ENCODE measurements at regions not wholly inside any gene's neighbourhood (a gene's known extent, or its start where the extent isn't known, plus 50 kb on each side); places are given as distances from the start of the nearest gene placed in this dataset.

GRCh38 chr13:89806594-89806993 lies 1540.9 kb upstream of the MIR17HG start:
- H2BK12ac ChIP-seq (ENCODE audit: low read length): no peak overlapping the region
- no peak overlapping the region for H2BK120ac ChIP-seq (ENCODE audit: insufficient read depth, low read length, poor library complexity)
- no peak overlapping the region for H3K18ac ChIP-seq (ENCODE audit: low read length)
- no CpG with 5 or more reads among the region's 4 CpGs for WGBS (ENCODE audit: extremely low coverage, insufficient coverage, insufficient read length)
- H4K8ac ChIP-seq (ENCODE audit: low read depth, low read length): no peak overlapping the region
- H3K9ac ChIP-seq (ENCODE audit: low read length): no peak overlapping the region
- no peaks in the 10 kb centered on the region for H3K9me3 ChIP-seq (ENCODE audit: insufficient read depth, low read depth, low read length)
- no peak overlapping the region for H4K12ac ChIP-seq (ENCODE audit: low read depth, low read length)
- no peak overlapping the region for H3K23ac ChIP-seq (ENCODE audit: low read length)
- no peaks in the 10 kb centered on the region for H3K36me3 ChIP-seq (ENCODE audit: control insufficient read depth in 1 of 2, insufficient read depth in 2 of 2, low read length in 2 of 2)
- no peak overlapping the region for H2AK5ac ChIP-seq (ENCODE audit: low read length)
- no peak overlapping the region for H3K4me2 ChIP-seq (ENCODE audit: low read length)
- H4K91ac ChIP-seq (ENCODE audit: low read depth, low read length): no peak overlapping the region
- H3K79me1 ChIP-seq (ENCODE audit: low read length): no peaks in the 10 kb centered on the region
- H3K4ac ChIP-seq (ENCODE audit: low read depth, low read length): no peak overlapping the region
- no peak overlapping the region for H3K4me3 ChIP-seq (ENCODE audit: low read depth, low read length)
- H2BK5ac ChIP-seq (ENCODE audit: low read depth, low read length, poor library complexity): no peak overlapping the region
- DNase-seq: no peak
- H3K27ac ChIP-seq (ENCODE audit: low read depth, low read length): no peak overlapping the region
- no peaks in the 10 kb centered on the region for H3K79me2 ChIP-seq (ENCODE audit: control insufficient read depth, insufficient read depth, low read length, poor library complexity)
- no peak overlapping the region for H2AFZ ChIP-seq (ENCODE audit: insufficient read depth, low read length, poor library complexity)
- no peak overlapping the region for H3K14ac ChIP-seq (ENCODE audit: low read length)
- H3K27me3 ChIP-seq (ENCODE audit: insufficient read depth, low read length): no peaks in the 10 kb centered on the region
- H3K4me1 ChIP-seq (ENCODE audit: control insufficient read depth in 1 of 2, insufficient read depth in 2 of 2, low read length in 2 of 2): no peaks in the 10 kb centered on the region

GRCh38 chr13:89812856-89813255 lies 1534.6 kb upstream of the MIR17HG start:
- no peak overlapping the region for H4K8ac ChIP-seq (ENCODE audit: low read depth, low read length)
- H3K23ac ChIP-seq (ENCODE audit: low read length): no peak overlapping the region
- H3K36me3 ChIP-seq (ENCODE audit: control insufficient read depth in 1 of 2, insufficient read depth in 2 of 2, low read length in 2 of 2): no peaks in the 10 kb centered on the region
- no peak overlapping the region for H2BK5ac ChIP-seq (ENCODE audit: low read depth, low read length, poor library complexity)
- H3K18ac ChIP-seq (ENCODE audit: low read length): no peak overlapping the region
- H2BK120ac ChIP-seq (ENCODE audit: insufficient read depth, low read length, poor library complexity): no peak overlapping the region
- H3K9me3 ChIP-seq (ENCODE audit: insufficient read depth, low read depth, low read length): no peaks in the 10 kb centered on the region
- H3K4me3 ChIP-seq (ENCODE audit: low read depth, low read length): no peak overlapping the region
- no peaks in the 10 kb centered on the region for H3K79me2 ChIP-seq (ENCODE audit: control insufficient read depth, insufficient read depth, low read length, poor library complexity)
- no peak overlapping the region for H4K91ac ChIP-seq (ENCODE audit: low read depth, low read length)
- whole genome bisulfite sequencing (ENCODE audit: extremely low coverage, insufficient coverage, insufficient read length): no CpG with 5 or more reads among the region's 2 CpGs
- H3K27me3 ChIP-seq (ENCODE audit: insufficient read depth, low read length): no peaks in the 10 kb centered on the region
- no peak overlapping the region for H3K9ac ChIP-seq (ENCODE audit: low read length)
- no peak overlapping the region for H4K12ac ChIP-seq (ENCODE audit: low read depth, low read length)
- H3K4me2 ChIP-seq (ENCODE audit: low read length): no peak overlapping the region
- no peak overlapping the region for H2AFZ ChIP-seq (ENCODE audit: insufficient read depth, low read length, poor library complexity)
- H2BK12ac ChIP-seq (ENCODE audit: low read length): no peak overlapping the region
- no peak for DNase-seq
- H3K14ac ChIP-seq (ENCODE audit: low read length): no peak overlapping the region
- H2AK5ac ChIP-seq (ENCODE audit: low read length): no peak overlapping the region
- no peak overlapping the region for H3K27ac ChIP-seq (ENCODE audit: low read depth, low read length)
- no peak overlapping the region for H3K4ac ChIP-seq (ENCODE audit: low read depth, low read length)
- H3K4me1 ChIP-seq (ENCODE audit: control insufficient read depth in 1 of 2, insufficient read depth in 2 of 2, low read length in 2 of 2): no peaks in the 10 kb centered on the region
- no peaks in the 10 kb centered on the region for H3K79me1 ChIP-seq (ENCODE audit: low read length)

- Histone ChIP-seq H3K4me1 (ENCODE audit: control insufficient read depth in 1 of 2, insufficient read depth in 2 of 2, low read length in 2 of 2) (no peaks in the 10 kb centered on the region), H3K4ac (ENCODE audit: low read depth, low read length) (no peak overlapping the region), H4K8ac (ENCODE audit: low read depth, low read length) (no peak overlapping the region), H3K18ac (ENCODE audit: low read length) (no peak overlapping the region), H2BK120ac (ENCODE audit: insufficient read depth, low read length, poor library complexity) (no peak overlapping the region), H3K79me1 (ENCODE audit: low read length) (no peaks in the 10 kb centered on the region), H3K27me3 (ENCODE audit: insufficient read depth, low read length) (no peaks in the 10 kb centered on the region), H2BK5ac (ENCODE audit: low read depth, low read length, poor library complexity) (no peak overlapping the region), H2AK5ac (ENCODE audit: low read length) (no peak overlapping the region), H4K91ac (ENCODE audit: low read depth, low read length) (no peak overlapping the region), H3K4me2 (ENCODE audit: low read length) (no peak overlapping the region), H2AFZ (ENCODE audit: insufficient read depth, low read length, poor library complexity) (no peak overlapping the region), H3K27ac (ENCODE audit: low read depth, low read length) (no peak overlapping the region), H3K14ac (ENCODE audit: low read length) (no peak overlapping the region), H3K23ac (ENCODE audit: low read length) (no peak overlapping the region), H3K9me3 (ENCODE audit: insufficient read depth, low read depth, low read length) (no peaks in the 10 kb centered on the region), H3K79me2 (ENCODE audit: control insufficient read depth, insufficient read depth, low read length, poor library complexity) (no peaks in the 10 kb centered on the region), H2BK12ac (ENCODE audit: low read length) (no peak overlapping the region), H4K12ac (ENCODE audit: low read depth, low read length) (no peak overlapping the region), H3K36me3 (ENCODE audit: control insufficient read depth in 1 of 2, insufficient read depth in 2 of 2, low read length in 2 of 2) (no peaks in the 10 kb centered on the region), H3K9ac (ENCODE audit: low read length) (no peak overlapping the region), H3K4me3 (ENCODE audit: low read depth, low read length) (no peak overlapping the region)
- no peak for DNase-seq
Measured at GRCh38 chr13:89816404-89816803, 1531.1 kb upstream of the MIR17HG start.

- Histone ChIP-seq H2AK5ac (ENCODE audit: low read length) (no peak overlapping the region), H4K8ac (ENCODE audit: low read depth, low read length) (no peak overlapping the region), H2BK120ac (ENCODE audit: insufficient read depth, low read length, poor library complexity) (no peak overlapping the region), H3K4me3 (ENCODE audit: low read depth, low read length) (no peak overlapping the region), H3K79me2 (ENCODE audit: control insufficient read depth, insufficient read depth, low read length, poor library complexity) (no peaks in the 10 kb centered on the region), H2BK5ac (ENCODE audit: low read depth, low read length, poor library complexity) (no peak overlapping the region), H3K14ac (ENCODE audit: low read length) (no peak overlapping the region), H3K4me1 (ENCODE audit: control insufficient read depth in 1 of 2, insufficient read depth in 2 of 2, low read length in 2 of 2) (no peaks in the 10 kb centered on the region), H2BK12ac (ENCODE audit: low read length) (no peak overlapping the region), H3K4ac (ENCODE audit: low read depth, low read length) (no peak overlapping the region), H4K12ac (ENCODE audit: low read depth, low read length) (no peak overlapping the region), H3K36me3 (ENCODE audit: control insufficient read depth in 1 of 2, insufficient read depth in 2 of 2, low read length in 2 of 2) (no peaks in the 10 kb centered on the region), H3K27ac (ENCODE audit: low read depth, low read length) (no peak overlapping the region), H3K27me3 (ENCODE audit: insufficient read depth, low read length) (no peaks in the 10 kb centered on the region), H2AFZ (ENCODE audit: insufficient read depth, low read length, poor library complexity) (no peak overlapping the region), H3K18ac (ENCODE audit: low read length) (no peak overlapping the region), H4K91ac (ENCODE audit: low read depth, low read length) (no peak overlapping the region), H3K9me3 (ENCODE audit: insufficient read depth, low read depth, low read length) (no peaks in the 10 kb centered on the region), H3K23ac (ENCODE audit: low read length) (no peak overlapping the region), H3K79me1 (ENCODE audit: low read length) (no peaks in the 10 kb centered on the region), H3K4me2 (ENCODE audit: low read length) (no peak overlapping the region), H3K9ac (ENCODE audit: low read length) (no peak overlapping the region)
- WGBS (ENCODE audit: extremely low coverage, insufficient coverage, insufficient read length): no CpG with 5 or more reads among the region's 4 CpGs
- DNase-seq: no peak
Measured at GRCh38 chr13:89822467-89822866, 1525.0 kb upstream of the MIR17HG start.

Measured in trophoblast cell (in vitro differentiated cells and primary cell).